ENCODE measurements at regions not wholly inside any gene's neighbourhood (a gene's known extent, or its start where the extent isn't known, plus 50 kb on each side); places are given as distances from the start of the nearest gene placed in this dataset.

DNA sequence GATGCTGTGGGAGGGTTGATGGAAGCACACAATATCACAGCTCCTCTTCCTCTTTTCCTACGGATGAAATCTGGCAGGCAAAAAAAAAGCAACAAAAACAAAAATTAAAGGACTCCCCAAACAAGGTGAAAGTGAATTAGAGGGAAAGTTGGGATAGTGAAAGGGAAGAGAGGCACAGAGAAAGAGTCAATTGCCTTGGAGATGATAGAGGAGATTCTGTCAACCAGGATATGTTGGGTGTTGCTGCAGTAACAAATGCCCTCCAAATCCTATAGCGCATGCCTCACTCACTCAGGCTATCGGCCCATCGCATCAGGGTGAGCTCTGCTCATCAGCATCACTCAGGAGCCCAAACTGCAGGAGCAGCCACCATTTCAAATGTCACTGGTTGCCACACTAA, 119.1 kb downstream of the DLEU7 start:
- intact Hi-C loops (cut with DNase I), result no loop called here
- Histone ChIP-seq H3K9me3 (no peaks in the 10 kb centered on the region), H3K36me3 (no peaks in the 10 kb centered on the region), H3K27me3 (no peaks in the 10 kb centered on the region), H3K4me3 (no peak overlapping the region), H3K4me1 (no peaks in the 10 kb centered on the region), H3K27ac (no peak overlapping the region)
- TF ChIP-seq POLR2AphosphoS5 (IDR thresholded peaks at IDR 0.05; ENCODE audit: insufficient read depth in 1 of 2, low read depth in 1 of 2) (no peak), POLR2A (IDR thresholded peaks at IDR 0.05) (no peak)
- TF ChIP-seq, protein P1, sequence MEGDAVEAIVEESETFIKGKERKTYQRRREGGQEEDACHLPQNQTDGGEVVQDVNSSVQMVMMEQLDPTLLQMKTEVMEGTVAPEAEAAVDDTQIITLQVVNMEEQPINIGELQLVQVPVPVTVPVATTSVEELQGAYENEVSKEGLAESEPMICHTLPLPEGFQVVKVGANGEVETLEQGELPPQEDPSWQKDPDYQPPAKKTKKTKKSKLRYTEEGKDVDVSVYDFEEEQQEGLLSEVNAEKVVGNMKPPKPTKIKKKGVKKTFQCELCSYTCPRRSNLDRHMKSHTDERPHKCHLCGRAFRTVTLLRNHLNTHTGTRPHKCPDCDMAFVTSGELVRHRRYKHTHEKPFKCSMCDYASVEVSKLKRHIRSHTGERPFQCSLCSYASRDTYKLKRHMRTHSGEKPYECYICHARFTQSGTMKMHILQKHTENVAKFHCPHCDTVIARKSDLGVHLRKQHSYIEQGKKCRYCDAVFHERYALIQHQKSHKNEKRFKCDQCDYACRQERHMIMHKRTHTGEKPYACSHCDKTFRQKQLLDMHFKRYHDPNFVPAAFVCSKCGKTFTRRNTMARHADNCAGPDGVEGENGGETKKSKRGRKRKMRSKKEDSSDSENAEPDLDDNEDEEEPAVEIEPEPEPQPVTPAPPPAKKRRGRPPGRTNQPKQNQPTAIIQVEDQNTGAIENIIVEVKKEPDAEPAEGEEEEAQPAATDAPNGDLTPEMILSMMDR (IDR thresholded peaks at IDR 0.05), result no peak
- no peak for DNase-seq (ENCODE audit: extremely low spot score in 2 of 2)

DNA sequence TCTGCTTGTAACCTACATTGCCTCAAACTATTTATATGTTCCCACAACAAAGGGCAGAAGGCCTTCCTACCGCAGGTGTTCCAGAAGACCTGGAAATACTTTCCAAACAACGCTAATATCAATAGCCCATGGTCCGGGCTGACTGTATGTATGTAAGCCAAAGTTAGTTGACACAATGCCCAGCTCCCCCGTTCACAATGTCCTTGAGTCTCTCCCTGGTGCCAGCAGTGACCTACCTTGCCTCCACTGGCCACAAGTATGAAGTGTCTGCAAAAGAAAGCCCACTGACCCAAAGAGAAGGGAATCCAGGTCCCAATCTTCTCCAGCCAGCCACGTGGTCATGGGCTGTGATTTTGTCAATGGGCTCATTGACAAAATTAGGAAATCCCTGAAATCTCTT, 118.6 kb downstream of the DLEU7 start:
- Histone ChIP-seq H3K4me3 (no peak overlapping the region), H3K36me3 (no peaks in the 10 kb centered on the region), H3K4me1 (no peaks in the 10 kb centered on the region), H3K27ac (no peak overlapping the region), H3K9me3 (no peaks in the 10 kb centered on the region), H3K27me3 (no peaks in the 10 kb centered on the region)
- DNase-seq (ENCODE audit: extremely low spot score in 2 of 2), result no peak
- no peak for TF ChIP-seq POLR2A (IDR thresholded peaks at IDR 0.05)
- no peak for TF ChIP-seq POLR2AphosphoS5 (IDR thresholded peaks at IDR 0.05; ENCODE audit: insufficient read depth in 1 of 2, low read depth in 1 of 2)
- TF ChIP-seq, protein P1 (IDR thresholded peaks at IDR 0.05), result no peak
- intact Hi-C loops (cut with DNase I), result no loop called here

DNA sequence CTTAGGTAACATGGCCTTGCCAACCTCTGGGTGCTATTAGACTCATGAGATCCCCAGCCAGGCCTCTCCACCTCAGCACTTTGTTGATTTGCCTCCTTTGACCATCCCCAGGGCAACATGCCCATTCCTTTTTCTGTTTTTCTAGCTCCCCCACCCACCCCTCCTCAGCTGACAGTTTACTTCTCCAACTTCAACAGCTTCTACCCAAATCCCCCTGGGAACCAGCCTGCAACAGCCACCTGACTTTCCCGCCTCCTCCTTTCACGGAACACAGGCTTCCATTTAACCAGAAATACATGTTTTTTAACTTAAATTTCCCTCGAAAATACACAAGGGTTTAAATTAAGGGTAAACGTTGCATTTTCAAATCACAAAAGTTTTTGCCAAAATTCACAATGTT, 117.3 kb downstream of the DLEU7 start:
- no peaks in the 10 kb centered on the region for H3K36me3 ChIP-seq
- no peaks in the 10 kb centered on the region for H3K4me1 ChIP-seq
- H3K27me3 ChIP-seq, result no peaks in the 10 kb centered on the region
- intact Hi-C loops (cut with DNase I), result no loop called here
- no peak overlapping the region for H3K27ac ChIP-seq
- H3K4me3 ChIP-seq, result no peak overlapping the region
- no peaks in the 10 kb centered on the region for H3K9me3 ChIP-seq
- TF ChIP-seq, protein P1 (IDR thresholded peaks at IDR 0.05), result no peak
- no peak for TF ChIP-seq POLR2A (IDR thresholded peaks at IDR 0.05)
- no peak for TF ChIP-seq POLR2AphosphoS5 (IDR thresholded peaks at IDR 0.05; ENCODE audit: insufficient read depth in 1 of 2, low read depth in 1 of 2)
- no peak for DNase-seq (ENCODE audit: extremely low spot score in 2 of 2)

DNA sequence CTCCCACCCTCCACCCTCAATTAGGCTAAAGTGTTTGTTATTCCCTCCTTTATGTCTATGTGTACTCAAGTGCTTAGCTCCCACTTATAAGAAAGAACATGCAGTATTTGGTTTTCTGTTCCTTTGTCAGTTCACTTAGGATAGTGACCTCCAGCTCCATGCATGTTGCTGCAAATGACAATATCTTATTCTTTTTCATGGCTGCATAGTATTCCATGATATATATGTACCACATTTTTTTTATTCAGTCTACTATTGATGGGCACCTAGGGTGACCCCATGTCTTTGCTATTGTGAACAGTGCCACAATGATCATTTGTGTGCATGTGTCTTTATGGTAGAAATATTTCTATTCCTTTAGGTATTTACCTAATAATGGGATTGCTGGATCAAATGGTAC, 114.3 kb downstream of the DLEU7 start:
- intact Hi-C loops (cut with DNase I), result no loop called here
- H3K27ac ChIP-seq, result no peak overlapping the region
- H3K4me3 ChIP-seq, result no peak overlapping the region
- H3K36me3 ChIP-seq, result no peaks in the 10 kb centered on the region
- H3K4me1 ChIP-seq, result no peaks in the 10 kb centered on the region
- H3K9me3 ChIP-seq, result no peaks in the 10 kb centered on the region
- H3K27me3 ChIP-seq, result no peaks in the 10 kb centered on the region
- TF ChIP-seq POLR2A (IDR thresholded peaks at IDR 0.05) (no peak), POLR2AphosphoS5 (IDR thresholded peaks at IDR 0.05; ENCODE audit: insufficient read depth in 1 of 2, low read depth in 1 of 2) (no peak)
- TF ChIP-seq, protein P1 (IDR thresholded peaks at IDR 0.05), result no peak
- no peak for DNase-seq (ENCODE audit: extremely low spot score in 2 of 2)

DNA sequence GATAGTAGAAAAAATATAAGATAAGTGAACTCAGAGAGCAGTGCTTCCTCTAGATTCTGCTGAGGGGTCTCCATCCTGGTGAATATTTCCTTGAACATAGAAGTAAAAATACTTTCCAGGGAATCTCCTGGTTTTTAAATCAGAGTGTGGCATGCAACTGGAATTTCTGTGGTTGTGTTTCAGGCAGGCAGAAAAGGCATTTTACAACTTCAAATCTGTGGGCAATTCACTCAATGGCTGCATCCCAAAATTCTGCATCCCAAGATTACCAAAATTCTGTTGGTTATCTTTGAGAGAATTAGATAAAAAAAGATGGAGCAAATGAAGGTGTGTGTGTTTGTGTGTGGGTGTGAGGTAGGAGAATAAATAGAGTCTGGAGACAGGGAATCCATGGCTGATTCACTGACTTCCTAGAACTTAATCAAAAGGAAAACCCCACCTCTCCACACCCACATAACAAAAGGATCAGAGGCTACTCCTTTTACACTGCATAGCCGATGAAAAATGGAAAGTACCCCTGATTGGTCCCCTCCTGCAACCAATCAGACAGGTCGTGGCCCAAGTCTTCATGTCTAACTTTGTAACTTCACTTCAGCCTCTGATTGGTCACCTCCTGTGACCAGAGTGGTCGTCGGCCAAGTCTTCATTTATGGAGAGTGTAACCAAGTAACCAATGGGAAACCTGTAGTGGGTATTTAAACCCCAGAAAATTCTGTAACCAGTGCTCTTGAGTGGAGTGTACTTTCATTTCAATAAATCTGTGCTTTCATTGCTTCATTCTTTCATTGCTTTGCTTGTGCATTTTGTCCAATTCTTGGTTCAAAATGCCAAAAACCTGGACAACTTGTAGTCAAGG, 112.8 kb downstream of the DLEU7 start:
- Histone ChIP-seq H3K4me1 (no peaks in the 10 kb centered on the region), H3K36me3 (no peaks in the 10 kb centered on the region), H3K4me3 (no peak overlapping the region), H3K27me3 (no peaks in the 10 kb centered on the region), H3K9me3 (no peaks in the 10 kb centered on the region), H3K27ac (no peak overlapping the region)
- TF ChIP-seq POLR2AphosphoS5 (IDR thresholded peaks at IDR 0.05; ENCODE audit: insufficient read depth in 1 of 2, low read depth in 1 of 2), result no peak
- no peak for TF ChIP-seq POLR2A (IDR thresholded peaks at IDR 0.05)
- TF ChIP-seq, protein P1 (IDR thresholded peaks at IDR 0.05), result no peak
- intact Hi-C loops (cut with DNase I), result loop anchor here (5.0 kb wide), 1 partner anchor 1947 kb away; no protein-coding TSS in a partner anchor
- no peak for DNase-seq (ENCODE audit: extremely low spot score in 2 of 2)

All from vagina (tissue), 2 donors.